ENCODE measurements at regions not wholly inside any gene's neighbourhood (a gene's known extent, or its start where the extent isn't known, plus 50 kb on each side); places are given as distances from the start of the nearest gene placed in this dataset.

DNA sequence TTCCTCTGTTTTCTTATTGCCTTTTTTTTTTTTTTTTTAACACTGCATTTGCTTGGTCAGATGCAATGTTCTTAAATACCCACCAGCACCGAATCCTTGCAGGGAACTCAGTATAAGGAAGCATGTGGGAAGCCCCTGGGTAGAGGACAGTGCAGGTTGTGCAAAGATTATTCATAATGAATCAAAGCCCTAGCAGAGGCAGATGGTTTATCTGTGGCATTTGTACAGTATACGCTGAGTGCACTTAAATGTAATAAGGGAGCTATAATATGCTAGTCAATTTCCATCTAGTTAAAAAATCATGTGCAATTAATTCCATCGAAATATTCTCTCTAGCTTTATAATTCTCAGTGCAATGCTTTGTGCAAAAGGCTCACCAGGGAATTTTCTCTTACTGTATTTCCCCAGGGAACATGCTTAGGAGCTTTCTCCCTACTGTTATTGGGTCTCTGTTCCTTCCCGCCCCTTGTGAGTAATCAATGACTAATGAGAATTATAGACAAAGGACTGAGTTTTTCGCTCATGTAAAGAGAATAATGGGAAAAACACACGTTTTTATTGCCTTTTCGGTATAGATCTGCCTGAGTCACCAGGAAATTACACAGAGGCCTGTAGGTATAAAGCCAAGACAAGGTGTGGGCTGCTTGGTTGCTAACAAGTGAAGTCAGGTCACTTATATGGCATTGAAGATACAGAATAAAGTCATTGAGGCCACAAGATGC, 1214.3 kb upstream of the TMEM132C start:
- no peak for TF ChIP-seq EP300 (IDR thresholded peaks at IDR 0.05; ENCODE audit: borderline replicate concordance)
- no peak for TF ChIP-seq NFIC (IDR thresholded peaks at IDR 0.05)
- no peak for TF ChIP-seq ZBTB7A (IDR thresholded peaks at IDR 0.05; ENCODE audit: low read depth)
- no peak for TF ChIP-seq EGR1 (IDR thresholded peaks at IDR 0.05)
- no peak for TF ChIP-seq YY1 (IDR thresholded peaks at IDR 0.05; ENCODE audit: low read depth)
- TF ChIP-seq CREB1 (IDR thresholded peaks at IDR 0.05; ENCODE audit: low read depth) = no peak

DNA sequence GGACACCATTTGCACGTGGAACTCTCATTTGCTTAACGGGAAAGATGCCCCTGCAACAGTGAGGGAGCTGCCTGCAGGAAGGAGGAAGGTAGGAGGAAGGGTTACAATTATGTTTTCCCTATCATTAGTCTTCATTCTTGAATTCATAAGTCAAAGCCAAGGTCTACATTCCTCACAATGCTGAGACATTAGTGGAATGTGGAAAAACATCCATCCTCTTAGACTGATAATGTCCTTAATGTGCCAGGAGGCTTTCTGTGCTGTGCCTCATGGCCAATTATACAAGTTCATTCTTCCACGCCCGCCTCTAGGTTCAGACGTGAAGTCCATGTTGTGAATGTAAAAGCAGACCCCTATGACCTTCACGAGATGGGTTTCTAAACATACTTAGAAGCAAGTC, 1212.4 kb upstream of the TMEM132C start:
- TF ChIP-seq EP300 (IDR thresholded peaks at IDR 0.05; ENCODE audit: borderline replicate concordance) (no peak), NFIC (IDR thresholded peaks at IDR 0.05) (no peak)

DNA sequence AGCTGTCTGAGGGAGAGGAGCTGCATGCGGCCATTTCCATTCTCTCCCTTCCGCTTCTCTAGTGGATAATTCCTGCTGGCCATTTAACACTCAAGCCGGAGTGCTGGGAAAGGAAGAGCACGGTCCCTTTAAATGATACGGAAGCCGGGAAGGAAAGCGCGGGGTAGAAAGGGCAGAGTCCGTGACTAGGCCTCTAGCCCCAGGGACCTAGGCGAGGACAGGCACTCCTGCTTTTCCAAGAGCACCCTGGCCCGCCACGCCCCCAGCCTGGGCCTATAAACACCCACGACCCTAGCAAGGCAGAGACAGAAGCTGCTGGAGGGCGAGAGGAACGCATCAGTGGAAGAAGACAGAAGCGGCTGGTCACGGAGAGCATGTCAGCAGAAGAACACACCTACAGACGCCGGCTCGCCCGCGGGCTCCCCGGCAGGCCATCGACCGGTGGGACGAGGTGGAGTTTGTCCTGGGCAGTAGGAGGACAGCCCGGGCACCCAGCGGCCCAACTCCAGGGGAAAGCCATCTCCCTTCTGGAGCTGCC, 1206.6 kb upstream of the TMEM132C start:
- TF ChIP-seq RAD21 (IDR thresholded peaks at IDR 0.05; ENCODE audit: low read depth) (no peak), TCF12 (IDR thresholded peaks at IDR 0.05; ENCODE audit: low read depth) (no peak), USF1 (IDR thresholded peaks at IDR 0.05) (no peak), TAF1 (IDR thresholded peaks at IDR 0.05; ENCODE audit: low read depth) (no peak), FOXM1 (IDR thresholded peaks at IDR 0.05; ENCODE audit: borderline replicate concordance, low read depth) (no peak), EGR1 (IDR thresholded peaks at IDR 0.05) (no peak), MAX (IDR thresholded peaks at IDR 0.05) (no peak)
- TF ChIP-seq, protein P1, sequence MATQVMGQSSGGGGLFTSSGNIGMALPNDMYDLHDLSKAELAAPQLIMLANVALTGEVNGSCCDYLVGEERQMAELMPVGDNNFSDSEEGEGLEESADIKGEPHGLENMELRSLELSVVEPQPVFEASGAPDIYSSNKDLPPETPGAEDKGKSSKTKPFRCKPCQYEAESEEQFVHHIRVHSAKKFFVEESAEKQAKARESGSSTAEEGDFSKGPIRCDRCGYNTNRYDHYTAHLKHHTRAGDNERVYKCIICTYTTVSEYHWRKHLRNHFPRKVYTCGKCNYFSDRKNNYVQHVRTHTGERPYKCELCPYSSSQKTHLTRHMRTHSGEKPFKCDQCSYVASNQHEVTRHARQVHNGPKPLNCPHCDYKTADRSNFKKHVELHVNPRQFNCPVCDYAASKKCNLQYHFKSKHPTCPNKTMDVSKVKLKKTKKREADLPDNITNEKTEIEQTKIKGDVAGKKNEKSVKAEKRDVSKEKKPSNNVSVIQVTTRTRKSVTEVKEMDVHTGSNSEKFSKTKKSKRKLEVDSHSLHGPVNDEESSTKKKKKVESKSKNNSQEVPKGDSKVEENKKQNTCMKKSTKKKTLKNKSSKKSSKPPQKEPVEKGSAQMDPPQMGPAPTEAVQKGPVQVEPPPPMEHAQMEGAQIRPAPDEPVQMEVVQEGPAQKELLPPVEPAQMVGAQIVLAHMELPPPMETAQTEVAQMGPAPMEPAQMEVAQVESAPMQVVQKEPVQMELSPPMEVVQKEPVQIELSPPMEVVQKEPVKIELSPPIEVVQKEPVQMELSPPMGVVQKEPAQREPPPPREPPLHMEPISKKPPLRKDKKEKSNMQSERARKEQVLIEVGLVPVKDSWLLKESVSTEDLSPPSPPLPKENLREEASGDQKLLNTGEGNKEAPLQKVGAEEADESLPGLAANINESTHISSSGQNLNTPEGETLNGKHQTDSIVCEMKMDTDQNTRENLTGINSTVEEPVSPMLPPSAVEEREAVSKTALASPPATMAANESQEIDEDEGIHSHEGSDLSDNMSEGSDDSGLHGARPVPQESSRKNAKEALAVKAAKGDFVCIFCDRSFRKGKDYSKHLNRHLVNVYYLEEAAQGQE (IDR thresholded peaks at IDR 0.05; ENCODE audit: low read depth) = no peak

- TF ChIP-seq NFIC (IDR thresholded peaks at IDR 0.05) (no peak), MAX (IDR thresholded peaks at IDR 0.05) (no peak), TEAD4 (IDR thresholded peaks at IDR 0.05) (no peak), TAF1 (IDR thresholded peaks at IDR 0.05; ENCODE audit: low read depth) (no peak)
Observed at GRCh38 chr12:127060933-127061332, 1206.0 kb upstream of the TMEM132C start.

- TF ChIP-seq, protein P1 (IDR thresholded peaks at IDR 0.05; ENCODE audit: low read depth) = no peak
- TF ChIP-seq EGR1 (IDR thresholded peaks at IDR 0.05) = no peak
- no peak for TF ChIP-seq CEBPB (IDR thresholded peaks at IDR 0.05)
- no peak for TF ChIP-seq ZBTB7A (IDR thresholded peaks at IDR 0.05; ENCODE audit: low read depth)
- no peak for TF ChIP-seq CREB1 (IDR thresholded peaks at IDR 0.05; ENCODE audit: low read depth)
- TF ChIP-seq FOXM1 (IDR thresholded peaks at IDR 0.05; ENCODE audit: borderline replicate concordance, low read depth) = no peak
- no peak for TF ChIP-seq TEAD4 (IDR thresholded peaks at IDR 0.05)
- TF ChIP-seq USF1 (IDR thresholded peaks at IDR 0.05) = no peak
- no peak for TF ChIP-seq MAX (IDR thresholded peaks at IDR 0.05)
- TF ChIP-seq NFIC (IDR thresholded peaks at IDR 0.05) = no peak
- TF ChIP-seq TAF1 (IDR thresholded peaks at IDR 0.05; ENCODE audit: low read depth) = no peak
- TF ChIP-seq YY1 (IDR thresholded peaks at IDR 0.05; ENCODE audit: low read depth) = no peak
- TF ChIP-seq EP300 (IDR thresholded peaks at IDR 0.05; ENCODE audit: borderline replicate concordance) = no peak
- no peak for TF ChIP-seq RAD21 (IDR thresholded peaks at IDR 0.05; ENCODE audit: low read depth)
- no peak for TF ChIP-seq TCF12 (IDR thresholded peaks at IDR 0.05; ENCODE audit: low read depth)
Observed at GRCh38 chr12:127063339-127064072, 1203.5 kb upstream of the TMEM132C start.

DNA sequence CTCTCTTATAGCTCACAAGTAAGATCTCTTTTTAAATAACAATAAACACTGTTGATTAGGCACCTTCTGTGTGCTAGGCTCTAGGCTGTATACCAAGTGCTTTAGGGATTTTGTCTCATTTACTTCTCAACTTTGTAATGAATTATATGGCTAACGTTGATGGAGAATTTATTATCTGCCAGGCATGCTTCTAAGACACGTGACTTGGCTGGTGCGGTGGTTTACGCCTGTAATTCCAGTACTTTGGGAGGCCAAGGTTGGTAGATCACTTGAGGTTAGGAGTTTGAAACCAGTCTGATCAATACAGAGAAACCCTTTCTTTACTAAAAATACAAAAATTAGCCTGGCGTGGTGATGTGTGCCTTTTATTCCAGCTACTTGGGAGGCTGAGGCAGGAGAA, 1202.8 kb upstream of the TMEM132C start:
- no peak for TF ChIP-seq TCF12 (IDR thresholded peaks at IDR 0.05; ENCODE audit: low read depth)
- no peak for TF ChIP-seq EP300 (IDR thresholded peaks at IDR 0.05; ENCODE audit: borderline replicate concordance)
- TF ChIP-seq RAD21 (IDR thresholded peaks at IDR 0.05; ENCODE audit: low read depth) = no peak
- TF ChIP-seq NFIC (IDR thresholded peaks at IDR 0.05) = no peak
- no peak for TF ChIP-seq EGR1 (IDR thresholded peaks at IDR 0.05)
- no peak for TF ChIP-seq CREB1 (IDR thresholded peaks at IDR 0.05; ENCODE audit: low read depth)
- TF ChIP-seq YY1 (IDR thresholded peaks at IDR 0.05; ENCODE audit: low read depth) = no peak
- no peak for TF ChIP-seq TAF1 (IDR thresholded peaks at IDR 0.05; ENCODE audit: low read depth)
- TF ChIP-seq, protein P1 (IDR thresholded peaks at IDR 0.05; ENCODE audit: low read depth) = no peak
- TF ChIP-seq USF1 (IDR thresholded peaks at IDR 0.05) = no peak
- no peak for TF ChIP-seq MAX (IDR thresholded peaks at IDR 0.05)
- no peak for TF ChIP-seq TEAD4 (IDR thresholded peaks at IDR 0.05)
- TF ChIP-seq ZBTB7A (IDR thresholded peaks at IDR 0.05; ENCODE audit: low read depth) = no peak
- no peak for TF ChIP-seq FOXM1 (IDR thresholded peaks at IDR 0.05; ENCODE audit: borderline replicate concordance, low read depth)
- no peak for TF ChIP-seq CEBPB (IDR thresholded peaks at IDR 0.05)
